Fibroblast of villous mesenchyme (primary cell): ENCODE measurements at regions not wholly inside any gene's neighbourhood (a gene's known extent, or its start where the extent isn't known, plus 50 kb on each side); places are given as distances from the start of the nearest gene placed in this dataset.

Source experiments
- DNase-seq: peaks from one replicate; pipeline ENCODE4 v3.0.0-alpha.2; 2010; ENCODE audit warnings: low read depth
- H3K4me3 ChIP-seq: 2 replicates; pipeline ENCODE4 v1.5.1; 2011; ENCODE audit warnings: low read depth, mild to moderate bottlenecking, low read length
- CTCF ChIP-seq: IDR thresholded peaks from 2 replicates; pipeline ENCODE4 v1.5.1; 2012; ENCODE audit warnings: low read depth, mild to moderate bottlenecking, low read length; ENCODE audit not compliant: insufficient read depth

DNA sequence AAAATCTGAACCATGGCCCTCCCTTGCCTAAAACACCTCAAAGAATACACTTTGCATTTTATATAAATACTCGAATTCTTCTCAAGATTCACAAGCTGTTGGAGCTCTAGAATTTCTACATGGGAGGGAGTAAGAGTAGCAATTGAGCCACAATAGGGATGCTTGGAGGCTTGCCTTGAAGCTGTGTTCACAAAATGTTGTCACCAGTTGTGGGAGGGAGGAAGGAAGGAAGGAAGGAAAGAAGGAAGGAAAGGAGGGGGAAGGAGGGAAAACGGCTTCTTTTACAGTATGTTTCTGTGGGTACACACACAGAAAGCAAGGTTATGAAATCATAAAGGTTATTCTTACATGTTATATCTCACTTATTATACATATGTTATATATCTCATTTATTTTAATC, 128.6 kb upstream of the PEG3 start:
- no peak for DNase-seq
- no peak for TF ChIP-seq CTCF
- no peak overlapping the region for H3K4me3 ChIP-seq

GRCh38 chr19:56969759-56970178, 129.2 kb upstream of the PEG3 start:
- no peak overlapping the region for H3K4me3 ChIP-seq
- no peak for TF ChIP-seq CTCF
- DNase-seq, result peak; percentile 3

GRCh38 chr19:56971230-56971629, 130.7 kb upstream of the PEG3 start:
- H3K4me3 ChIP-seq, result no peak overlapping the region
- no peak for DNase-seq
- TF ChIP-seq CTCF, result no peak

DNA sequence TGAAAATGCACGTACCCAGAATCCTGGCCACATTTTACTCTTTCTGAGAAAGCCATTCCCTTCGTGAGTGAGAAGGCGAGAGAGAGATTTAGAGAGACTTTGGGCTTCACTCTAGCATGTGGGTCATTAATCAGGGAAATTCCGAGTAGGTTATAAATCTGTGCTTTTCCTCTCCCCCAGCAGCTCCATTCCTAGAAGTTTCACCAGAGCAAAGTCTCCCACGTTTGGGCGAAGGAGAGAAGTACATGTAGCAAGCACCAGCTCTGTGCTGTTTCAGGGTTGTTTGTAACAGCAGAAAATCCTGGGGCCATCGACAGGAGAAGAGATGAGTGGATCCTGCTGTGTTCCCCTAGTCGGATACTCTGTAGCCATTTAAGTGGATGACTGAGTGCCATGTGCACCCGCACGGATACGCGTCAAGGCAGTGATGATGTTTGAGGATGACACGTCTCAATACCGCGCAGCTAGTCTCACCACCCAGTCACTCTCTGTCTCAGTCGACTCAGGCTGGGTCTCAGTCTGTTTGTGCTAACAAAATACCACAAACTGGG, 131.8 kb upstream of the PEG3 start:
- no peak for DNase-seq
- no peak for TF ChIP-seq CTCF
- no peak overlapping the region for H3K4me3 ChIP-seq

- DNase-seq, result no peak
- no peak for TF ChIP-seq CTCF
- no peak overlapping the region for H3K4me3 ChIP-seq
Observed at GRCh38 chr19:56973713-56974555, 133.4 kb upstream of the PEG3 start.

GRCh38 chr19:56974556-56975207, 134.2 kb upstream of the PEG3 start:
- no peak for DNase-seq
- no peak for TF ChIP-seq CTCF
- no peak overlapping the region for H3K4me3 ChIP-seq
